ENCODE measurements at regions not wholly inside any gene's neighbourhood (a gene's known extent, or its start where the extent isn't known, plus 50 kb on each side); places are given as distances from the start of the nearest gene placed in this dataset.
"Not testable (repeated sequence)": the region's sequence is repeated elsewhere in the genome, so short reads cannot be mapped to it uniquely, and the experiment has no call there.

DNA sequence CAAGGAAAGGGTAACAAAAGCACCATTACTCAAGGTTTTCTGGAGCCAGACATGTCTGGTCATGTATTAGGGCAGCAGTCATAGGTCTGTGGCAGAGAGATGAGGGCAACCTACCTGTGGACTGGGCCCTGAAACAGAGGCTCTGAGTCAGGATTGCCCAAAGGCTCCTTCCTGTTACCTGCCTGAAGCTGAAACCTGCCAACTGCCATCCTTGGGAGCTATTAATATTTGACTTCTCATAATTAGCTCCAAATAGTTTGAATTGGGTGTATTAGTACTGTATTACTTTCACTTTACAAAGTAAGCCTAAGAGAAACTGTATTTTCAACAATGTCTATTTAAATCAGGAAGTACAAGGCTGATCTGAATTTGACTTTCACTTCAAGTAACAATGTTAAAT is 72.0 kb upstream of the TBX18 start:
- DNase-seq: no peak
- TF ChIP-seq CTCF (IDR thresholded peaks at IDR 0.05; ENCODE audit: low read depth, low read length): no peak
- Histone ChIP-seq H3K27ac (no peak overlapping the region), H3K4me3 (ENCODE audit: low read depth, low read length) (no peak overlapping the region), H3K27me3 (ENCODE audit: insufficient read depth, low read depth, severe bottlenecking) (no peaks in the 10 kb centered on the region), H3K36me3 (no peaks in the 10 kb centered on the region), H3K9me3 (ENCODE audit: severe bottlenecking) (peaks cover 8% of the 10 kb centered on the region)

GRCh38 chr6:84835340-84835739 is 70.9 kb upstream of the TBX18 start:
- no peak for DNase-seq
- H3K27ac ChIP-seq: no peak overlapping the region
- no peak for TF ChIP-seq CTCF (IDR thresholded peaks at IDR 0.05; ENCODE audit: low read depth, low read length)
- H3K36me3 ChIP-seq: no peaks in the 10 kb centered on the region
- H3K4me3 ChIP-seq (ENCODE audit: low read depth, low read length): no peak overlapping the region
- peaks cover 8% of the 10 kb centered on the region for H3K9me3 ChIP-seq (ENCODE audit: severe bottlenecking)
- no peaks in the 10 kb centered on the region for H3K27me3 ChIP-seq (ENCODE audit: insufficient read depth, low read depth, severe bottlenecking)

GRCh38 chr6:84831924-84832323 is 67.5 kb upstream of the TBX18 start:
- not testable (repeated sequence) for H3K36me3 ChIP-seq; H3K9me3 ChIP-seq (ENCODE audit: severe bottlenecking); H3K27ac ChIP-seq; H3K4me3 ChIP-seq (ENCODE audit: low read depth, low read length); H3K27me3 ChIP-seq (ENCODE audit: insufficient read depth, low read depth, severe bottlenecking); DNase-seq

DNA sequence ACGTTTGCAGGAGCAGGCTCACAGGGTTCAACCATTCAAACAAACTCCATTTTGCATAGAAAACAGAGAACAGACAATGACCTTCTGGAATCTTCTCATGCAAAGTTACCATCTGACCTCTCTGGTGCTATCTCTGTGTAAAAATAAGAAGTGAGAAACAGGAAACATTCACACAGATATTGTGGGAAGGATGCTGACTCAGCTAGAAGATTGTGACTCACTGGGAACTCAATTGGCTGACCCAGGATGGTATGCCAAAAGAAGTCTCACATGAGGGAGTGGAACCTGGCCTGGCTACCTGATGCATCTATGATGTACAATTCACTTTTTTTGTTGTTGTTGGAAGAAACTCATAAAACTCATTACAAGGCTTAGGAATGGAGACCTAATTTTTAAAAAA is 61.1 kb upstream of the TBX18 start:
- H3K27ac ChIP-seq: no peak overlapping the region
- H3K27me3 ChIP-seq (ENCODE audit: insufficient read depth, low read depth, severe bottlenecking): no peaks in the 10 kb centered on the region
- DNase-seq: no peak
- no peaks in the 10 kb centered on the region for H3K9me3 ChIP-seq (ENCODE audit: severe bottlenecking)
- TF ChIP-seq CTCF (IDR thresholded peaks at IDR 0.05; ENCODE audit: low read depth, low read length): no peak
- no peaks in the 10 kb centered on the region for H3K36me3 ChIP-seq
- no peak overlapping the region for H3K4me3 ChIP-seq (ENCODE audit: low read depth, low read length)

- DNase-seq; H3K36me3 ChIP-seq; H3K27ac ChIP-seq; H3K27me3 ChIP-seq (ENCODE audit: insufficient read depth, low read depth, severe bottlenecking); H3K4me3 ChIP-seq (ENCODE audit: low read depth, low read length); H3K9me3 ChIP-seq (ENCODE audit: severe bottlenecking): not testable (repeated sequence)
Observed at GRCh38 chr6:84821314-84821713, 56.9 kb upstream of the TBX18 start.

DNA sequence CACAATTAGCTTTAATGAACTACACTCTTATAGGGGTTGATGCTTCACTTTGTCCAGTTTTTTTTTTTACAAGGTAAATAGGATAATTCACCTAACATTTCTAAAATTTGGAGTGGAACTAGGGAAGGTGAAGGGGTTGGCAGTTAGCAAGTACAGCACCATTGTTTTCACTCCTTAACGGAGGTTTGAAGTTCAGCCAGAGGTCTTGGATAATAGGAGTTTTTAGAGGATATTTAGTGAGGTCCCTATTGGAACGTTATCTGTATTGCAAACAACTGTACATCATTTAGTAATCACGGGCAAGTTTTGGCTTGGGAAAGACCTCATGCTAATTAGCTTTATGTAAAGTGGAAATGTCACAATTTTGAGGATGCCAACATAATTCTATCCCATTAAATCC is 52.3 kb upstream of the TBX18 start:
- no peak overlapping the region for H3K4me3 ChIP-seq (ENCODE audit: low read depth, low read length)
- no peak for TF ChIP-seq CTCF (IDR thresholded peaks at IDR 0.05; ENCODE audit: low read depth, low read length)
- no peak overlapping the region for H3K27ac ChIP-seq

DNA sequence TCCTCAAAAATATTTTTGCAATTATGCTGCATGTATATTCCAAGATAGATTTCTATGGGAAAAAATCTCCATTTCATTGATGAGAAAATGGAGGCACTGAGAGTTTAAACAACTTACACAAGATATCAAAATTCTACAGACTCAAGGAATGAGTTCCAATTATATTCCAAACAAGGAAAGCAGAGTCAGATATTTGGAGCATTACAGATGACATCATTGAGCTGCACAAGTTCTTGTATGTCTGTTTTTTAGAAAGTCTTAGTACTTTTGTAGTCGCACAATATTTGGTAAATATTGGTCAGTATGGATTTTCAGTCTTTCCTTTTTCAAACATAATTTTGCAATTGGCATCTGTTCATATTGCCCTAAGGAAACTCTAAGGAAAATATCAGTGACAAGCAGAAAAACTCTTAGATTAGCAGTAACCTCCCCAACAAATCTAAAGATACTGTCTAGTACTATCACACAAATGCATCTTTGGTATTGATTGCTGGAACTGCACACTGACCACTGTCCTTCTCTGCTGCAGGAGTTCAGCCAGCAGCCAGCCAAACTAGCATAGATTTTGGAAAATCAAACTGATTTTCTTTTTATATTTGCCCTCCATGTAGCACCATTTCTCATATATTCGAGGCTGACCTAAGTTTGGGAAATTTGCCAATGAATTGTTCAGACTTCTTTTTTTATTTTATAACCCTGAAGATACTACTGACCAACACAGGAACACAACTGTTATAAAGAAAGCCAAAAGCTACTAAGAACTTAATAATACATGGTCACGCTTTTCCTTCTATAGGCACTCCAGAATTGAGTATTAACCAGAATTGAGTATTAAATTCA is 51.7 kb upstream of the TBX18 start:
- H3K4me3 ChIP-seq (ENCODE audit: low read depth, low read length): no peak overlapping the region
- H3K27ac ChIP-seq: no peak overlapping the region
- H3K27me3 ChIP-seq (ENCODE audit: insufficient read depth, low read depth, severe bottlenecking): no peaks in the 10 kb centered on the region
- H3K9me3 ChIP-seq (ENCODE audit: severe bottlenecking): no peaks in the 10 kb centered on the region
- no peaks in the 10 kb centered on the region for H3K36me3 ChIP-seq
- no peak for TF ChIP-seq CTCF (IDR thresholded peaks at IDR 0.05; ENCODE audit: low read depth, low read length)
- no peak for DNase-seq

More for the DNA sequence above, 52.3 kb upstream of the TBX18 start:
- no peaks in the 10 kb centered on the region for H3K36me3 ChIP-seq
- H3K9me3 ChIP-seq (ENCODE audit: severe bottlenecking): no peaks in the 10 kb centered on the region
- no peak for DNase-seq
- no peaks in the 10 kb centered on the region for H3K27me3 ChIP-seq (ENCODE audit: insufficient read depth, low read depth, severe bottlenecking)
